Nephron (organoid): ENCODE measurements at regions not wholly inside any gene's neighbourhood (a gene's known extent, or its start where the extent isn't known, plus 50 kb on each side); places are given as distances from the start of the nearest gene placed in this dataset.

Experiments
- H3K27ac Mint-ChIP-seq, 3 experiments: 2 replicates each; pipeline ENCODE4 v1.8.0; 2020; ENCODE audit warnings: mixed read lengths in 3 of 3, mild to moderate bottlenecking in 2 of 3, moderate library complexity in 1 of 3
- H3K27me3 Mint-ChIP-seq: 2 replicates; pipeline ENCODE4 v1.8.0; 2021; ENCODE audit warnings: low read depth, mild to moderate bottlenecking, moderate library complexity, mixed read lengths
- H3K36me3 Mint-ChIP-seq: 2 replicates; pipeline ENCODE4 v1.8.0; 2020; ENCODE audit warnings: low read depth, mixed read lengths
- H3K4me1 Mint-ChIP-seq: 2 replicates; pipeline ENCODE4 v1.8.0; 2020; ENCODE audit warnings: mixed read lengths
- H3K4me3 Mint-ChIP-seq, 3 experiments: 2 replicates each; pipeline ENCODE4 v1.8.0; 2020; ENCODE audit warnings: mild to moderate bottlenecking in 3 of 3, mixed read lengths in 3 of 3, moderate library complexity in 2 of 3
- H3K9me3 Mint-ChIP-seq: 2 replicates; pipeline ENCODE4 v1.8.0; 2020; ENCODE audit warnings: mixed read lengths
- CTCF ChIP-seq, 3 experiments: fragments of 200-600 bp; sonication (generic); IDR thresholded peaks; one replicate each; pipeline ENCODE4 v1.5.0; 2021; ENCODE audit warnings: antibody characterized with exemption in 3 of 3; ENCODE audit not compliant: unreplicated experiment in 3 of 3

- no peak for TF ChIP-seq CTCF (IDR thresholded peaks at IDR 0.05; ENCODE audit: unreplicated experiment in 3 of 3)
- H3K36me3 Mint-ChIP-seq, result no peaks in the 10 kb centered on the region
- H3K9me3 Mint-ChIP-seq, result no peaks in the 10 kb centered on the region
- H3K27ac Mint-ChIP-seq, result no peak overlapping the region
- no peak overlapping the region for H3K4me3 Mint-ChIP-seq
- no peaks in the 10 kb centered on the region for H3K4me1 Mint-ChIP-seq
- no peaks in the 10 kb centered on the region for H3K27me3 Mint-ChIP-seq
Measured at GRCh38 chr1:95854457-95854856, 620.4 kb downstream of the RWDD3 start.

- no peak for TF ChIP-seq CTCF (IDR thresholded peaks at IDR 0.05; ENCODE audit: unreplicated experiment in 3 of 3)
- Mint-ChIP-seq H3K27me3 (no peaks in the 10 kb centered on the region), H3K9me3 (no peaks in the 10 kb centered on the region), H3K4me1 (no peaks in the 10 kb centered on the region), H3K4me3 (no peak overlapping the region), H3K27ac (no peak overlapping the region), H3K36me3 (no peaks in the 10 kb centered on the region)
Measured at GRCh38 chr1:95863086-95863485, 629.1 kb downstream of the RWDD3 start.

- Mint-ChIP-seq H3K4me3 (no peak overlapping the region), H3K27me3 (no peaks in the 10 kb centered on the region), H3K9me3 (no peaks in the 10 kb centered on the region), H3K36me3 (no peaks in the 10 kb centered on the region), H3K4me1 (no peaks in the 10 kb centered on the region), H3K27ac (no peak overlapping the region)
- no peak for TF ChIP-seq CTCF (IDR thresholded peaks at IDR 0.05; ENCODE audit: unreplicated experiment in 3 of 3)
Measured at GRCh38 chr1:95865769-95866168, 631.8 kb downstream of the RWDD3 start.

- Mint-ChIP-seq H3K9me3 (peaks cover 2% of the 10 kb centered on the region), H3K27me3 (no peaks in the 10 kb centered on the region), H3K27ac (no peak overlapping the region), H3K4me3 (no peak overlapping the region), H3K4me1 (peaks cover 4% of the 10 kb centered on the region), H3K36me3 (no peaks in the 10 kb centered on the region)
- TF ChIP-seq CTCF (IDR thresholded peaks at IDR 0.05; ENCODE audit: unreplicated experiment in 3 of 3), result no peak
Measured at GRCh38 chr1:95876276-95876675, 642.3 kb downstream of the RWDD3 start.

GRCh38 chr1:95879498-95880050 is 645.6 kb downstream of the RWDD3 start:
- H3K4me1 Mint-ChIP-seq, result peaks cover 4% of the 10 kb centered on the region
- TF ChIP-seq CTCF (IDR thresholded peaks at IDR 0.05; ENCODE audit: unreplicated experiment in 3 of 3), result no peak
- peaks cover 2% of the 10 kb centered on the region for H3K9me3 Mint-ChIP-seq
- H3K36me3 Mint-ChIP-seq, result no peaks in the 10 kb centered on the region
- no peaks in the 10 kb centered on the region for H3K27me3 Mint-ChIP-seq
- no peak overlapping the region for H3K4me3 Mint-ChIP-seq
- no peak overlapping the region for H3K27ac Mint-ChIP-seq

- Mint-ChIP-seq H3K4me3 (peak overlapping the region in 2 of 3 experiments; percentile 34 to 39), H3K27me3 (no peaks in the 10 kb centered on the region), H3K4me1 (peaks cover 12% of the 10 kb centered on the region), H3K9me3 (peaks cover 4% of the 10 kb centered on the region), H3K27ac (peak overlapping the region; percentile 45 to 85 (median 46)), H3K36me3 (no peaks in the 10 kb centered on the region)
- TF ChIP-seq CTCF (IDR thresholded peaks at IDR 0.05; ENCODE audit: unreplicated experiment in 3 of 3), result no peak
Measured at GRCh38 chr1:95888941-95889390, 655.0 kb downstream of the RWDD3 start.
